ENCODE measurements at regions not wholly inside any gene's neighbourhood (a gene's known extent, or its start where the extent isn't known, plus 50 kb on each side); places are given as distances from the start of the nearest gene placed in this dataset.

DNA sequence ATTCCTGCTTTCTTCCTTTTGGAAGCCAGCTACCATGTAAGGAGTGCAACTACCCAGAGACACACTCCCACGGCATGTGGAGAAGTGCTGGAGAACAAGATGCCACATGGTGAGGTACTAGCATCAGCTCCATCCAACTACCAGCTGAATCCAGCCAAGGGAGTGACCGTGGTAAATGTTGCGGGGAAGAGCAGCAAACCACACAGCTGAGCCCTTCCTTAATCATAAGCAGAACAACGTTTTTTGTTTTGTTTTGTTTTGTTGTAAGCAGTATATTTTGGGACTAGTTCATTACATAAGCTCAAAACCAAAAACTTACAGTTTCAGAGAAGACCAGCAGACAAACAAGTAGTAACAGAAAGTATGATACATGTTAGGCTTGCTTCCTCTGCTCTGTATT is 212.6 kb upstream of the ATP10A start:
- H3K27me3 Mint-ChIP-seq (ENCODE audit: low read depth, unreplicated experiment): peaks cover 3% of the 10 kb centered on the region
- FAIRE-seq: no peak
- H3K4me1 Mint-ChIP-seq (ENCODE audit: low read depth, unreplicated experiment): peaks cover 6% of the 10 kb centered on the region
- no peaks in the 10 kb centered on the region for H3K79me2 ChIP-seq (ENCODE audit: insufficient read depth, low read length)
- no peak overlapping the region for H3K4me2 ChIP-seq (ENCODE audit: low read length)
- DNase-seq (ENCODE audit: low read depth): no peak
- no peaks in the 10 kb centered on the region for H3K36me3 ChIP-seq (ENCODE audit: insufficient read depth, low read length)
- no peak overlapping the region for H3K27ac Mint-ChIP-seq (ENCODE audit: unreplicated experiment)
- no peak overlapping the region for H3K27ac ChIP-seq (ENCODE audit: low read depth, low read length)
- H4K20me1 ChIP-seq (ENCODE audit: insufficient read depth, low read length): no peaks in the 10 kb centered on the region
- no peak overlapping the region for H2AFZ ChIP-seq (ENCODE audit: low read depth, low read length)
- TF ChIP-seq EZH2 (IDR thresholded peaks at IDR 0.05; ENCODE audit: insufficient read depth, low read length) (no peak), CTCF (IDR thresholded peaks at IDR 0.05; ENCODE audit: insufficient read depth, low read depth, low read length) (no peak)
- H3K9me3 ChIP-seq (ENCODE audit: insufficient read depth, low read depth, low read length): no peaks in the 10 kb centered on the region
- H3K4me3 ChIP-seq (ENCODE audit: insufficient read depth, low read depth, low read length): no peak overlapping the region
- H3K4me3 Mint-ChIP-seq (ENCODE audit: unreplicated experiment): no peak overlapping the region
- H3K9ac ChIP-seq (ENCODE audit: low read length): no peak overlapping the region
- H3K36me3 Mint-ChIP-seq (ENCODE audit: low read depth, unreplicated experiment): no peaks in the 10 kb centered on the region
- no peaks in the 10 kb centered on the region for H3K27me3 ChIP-seq (ENCODE audit: insufficient read depth, low read length)
- peaks cover 3% of the 10 kb centered on the region for H3K9me3 Mint-ChIP-seq (ENCODE audit: unreplicated experiment)
- H3K4me1 ChIP-seq (ENCODE audit: insufficient read depth, low read length): no peaks in the 10 kb centered on the region

GRCh38 chr15:26073430-26074333 is 210.6 kb upstream of the ATP10A start:
- peaks cover 3% of the 10 kb centered on the region for H3K9me3 Mint-ChIP-seq (ENCODE audit: unreplicated experiment)

More at GRCh38 chr15:26073430-26074333, 210.6 kb upstream of the ATP10A start:
- Histone ChIP-seq H2AFZ (ENCODE audit: low read depth, low read length) (no peak overlapping the region), H3K9me3 (ENCODE audit: insufficient read depth, low read depth, low read length) (no peaks in the 10 kb centered on the region), H3K4me2 (ENCODE audit: low read length) (no peak overlapping the region), H3K27ac (ENCODE audit: low read depth, low read length) (no peak overlapping the region), H3K27me3 (ENCODE audit: insufficient read depth, low read length) (no peaks in the 10 kb centered on the region), H3K36me3 (ENCODE audit: insufficient read depth, low read length) (no peaks in the 10 kb centered on the region), H3K9ac (ENCODE audit: low read length) (no peak overlapping the region), H4K20me1 (ENCODE audit: insufficient read depth, low read length) (no peaks in the 10 kb centered on the region), H3K79me2 (ENCODE audit: insufficient read depth, low read length) (no peaks in the 10 kb centered on the region), H3K4me3 (ENCODE audit: insufficient read depth, low read depth, low read length) (no peak overlapping the region), H3K4me1 (ENCODE audit: insufficient read depth, low read length) (no peaks in the 10 kb centered on the region)
- Mint-ChIP-seq H3K27me3 (ENCODE audit: low read depth, unreplicated experiment) (peaks cover 3% of the 10 kb centered on the region), H3K4me1 (ENCODE audit: low read depth, unreplicated experiment) (no peaks in the 10 kb centered on the region), H3K27ac (ENCODE audit: unreplicated experiment) (no peak overlapping the region), H3K36me3 (ENCODE audit: low read depth, unreplicated experiment) (no peaks in the 10 kb centered on the region), H3K4me3 (ENCODE audit: unreplicated experiment) (no peak overlapping the region)
- no peak for DNase-seq (ENCODE audit: low read depth)
- no peak for TF ChIP-seq CTCF (IDR thresholded peaks at IDR 0.05; ENCODE audit: insufficient read depth, low read depth, low read length)
- no peak for TF ChIP-seq EZH2 (IDR thresholded peaks at IDR 0.05; ENCODE audit: insufficient read depth, low read length)
- FAIRE-seq: no peak

All from astrocyte (in vitro differentiated cells and primary cell).